Mucosa of rectum (tissue), 2 donors: ENCODE measurements at regions not wholly inside any gene's neighbourhood (a gene's known extent, or its start where the extent isn't known, plus 50 kb on each side); places are given as distances from the start of the nearest gene placed in this dataset.

ENCODE experiments used
- H3K27ac ChIP-seq, 2 donors: one replicate each; pipeline ENCODE4 v1.7.0; 2013; ENCODE audit warnings: inconsistent platforms in 2 of 2, low read depth in 2 of 2, low read length in 2 of 2
- H3K27me3 ChIP-seq, 2 donors: one replicate each; pipeline ENCODE4 v1.7.0; 2013; ENCODE audit warnings: low read length in 2 of 2; ENCODE audit not compliant: control insufficient read depth in 2 of 2, insufficient read depth in 2 of 2
- H3K36me3 ChIP-seq, 2 donors: one replicate each; pipeline ENCODE4 v1.7.0; 2013; ENCODE audit warnings: low read length in 2 of 2; ENCODE audit not compliant: control insufficient read depth in 2 of 2, insufficient read depth in 2 of 2
- H3K4me1 ChIP-seq, 2 donors: one replicate each; pipeline ENCODE4 v1.7.0; 2013; ENCODE audit warnings: low read length in 2 of 2, mild to moderate bottlenecking in 1 of 2; ENCODE audit not compliant: control insufficient read depth in 2 of 2, insufficient read depth in 2 of 2
- H3K4me3 ChIP-seq, 2 donors: one replicate each; pipeline ENCODE4 v1.7.0; 2013; ENCODE audit warnings: low read length in 2 of 2
- H3K9ac ChIP-seq, 2 donors: one replicate each; pipeline ENCODE4 v1.7.0; 2013; ENCODE audit warnings: low read length in 2 of 2, low read depth in 1 of 2, mild to moderate bottlenecking in 1 of 2
- H3K9me3 ChIP-seq, 2 donors: one replicate each; pipeline ENCODE4 v1.7.0; 2013; ENCODE audit warnings: low read length in 2 of 2; ENCODE audit not compliant: control insufficient read depth in 2 of 2
- donor health status: healthy.
- donor health status: Normal muscosa, but diverticular disease.

DNA sequence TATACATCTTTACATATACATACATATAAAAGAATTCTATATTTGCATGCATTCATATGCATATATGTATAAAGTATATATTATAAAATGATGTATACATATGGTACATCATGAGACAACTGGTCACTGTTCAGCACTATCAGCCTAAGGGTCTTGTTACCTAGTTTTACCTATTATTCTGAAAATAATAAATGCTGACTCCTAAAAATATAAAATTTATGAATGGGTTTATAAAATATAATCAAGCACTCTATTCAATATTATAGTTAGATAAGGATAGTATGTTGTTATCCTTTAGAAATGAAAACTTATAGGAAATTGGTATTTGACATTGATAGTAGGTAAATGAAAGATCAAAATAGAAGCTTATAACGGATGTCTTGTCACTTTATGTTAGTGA, 324.2 kb downstream of the GBA3 start:
- no peak overlapping the region for H3K27ac ChIP-seq
- H3K4me1 ChIP-seq, result no peaks in the 10 kb centered on the region
- no peaks in the 10 kb centered on the region for H3K27me3 ChIP-seq
- no peaks in the 10 kb centered on the region for H3K36me3 ChIP-seq
- H3K9ac ChIP-seq, result no peak overlapping the region
- H3K9me3 ChIP-seq, result no peaks in the 10 kb centered on the region
- no peak overlapping the region for H3K4me3 ChIP-seq

DNA sequence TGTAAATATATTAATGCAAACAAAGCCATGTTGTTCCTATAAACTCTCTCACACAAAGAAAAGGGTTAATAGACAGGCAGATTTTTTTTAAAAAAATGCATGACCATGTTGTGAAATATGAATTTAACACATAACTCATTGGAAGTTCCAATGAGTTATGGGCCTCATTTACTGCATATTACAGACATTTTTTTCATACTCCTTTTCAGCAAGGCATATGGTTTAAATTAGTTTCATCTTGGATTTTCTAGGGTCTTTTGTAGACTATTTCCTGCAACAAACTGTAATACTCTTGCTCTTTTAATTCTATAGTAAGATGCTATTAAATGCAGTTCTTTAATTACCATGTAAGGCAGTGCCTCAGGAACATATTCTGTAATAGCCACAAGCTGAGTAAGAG, 323.1 kb downstream of the GBA3 start:
- Histone ChIP-seq H3K27me3 (no peaks in the 10 kb centered on the region), H3K9me3 (no peaks in the 10 kb centered on the region), H3K4me3 (no peak overlapping the region), H3K9ac (no peak overlapping the region), H3K36me3 (no peaks in the 10 kb centered on the region), H3K4me1 (no peaks in the 10 kb centered on the region), H3K27ac (no peak overlapping the region)

DNA sequence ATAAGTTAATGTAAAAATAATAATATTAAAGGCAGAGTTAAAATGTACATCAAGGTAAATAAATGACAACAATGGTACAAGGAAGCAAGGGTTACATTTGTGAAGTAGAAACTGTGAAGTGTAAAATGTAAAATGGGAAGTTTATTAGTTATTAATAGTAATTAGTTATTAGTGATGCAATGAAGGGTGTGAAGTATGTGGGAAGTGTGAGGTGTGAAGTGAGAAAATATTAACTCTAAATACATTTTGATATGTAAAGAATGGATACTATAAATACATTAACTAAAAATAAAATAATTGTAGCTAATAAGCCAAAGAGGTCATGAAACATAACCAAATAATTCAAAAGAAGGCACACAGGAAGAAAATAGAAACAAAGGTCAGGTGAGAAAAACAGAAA, 316.4 kb downstream of the GBA3 start:
- Histone ChIP-seq H3K9me3 (no peaks in the 10 kb centered on the region), H3K4me1 (no peaks in the 10 kb centered on the region), H3K4me3 (no peak overlapping the region), H3K27me3 (no peaks in the 10 kb centered on the region), H3K9ac (no peak overlapping the region), H3K27ac (no peak overlapping the region), H3K36me3 (no peaks in the 10 kb centered on the region)

DNA sequence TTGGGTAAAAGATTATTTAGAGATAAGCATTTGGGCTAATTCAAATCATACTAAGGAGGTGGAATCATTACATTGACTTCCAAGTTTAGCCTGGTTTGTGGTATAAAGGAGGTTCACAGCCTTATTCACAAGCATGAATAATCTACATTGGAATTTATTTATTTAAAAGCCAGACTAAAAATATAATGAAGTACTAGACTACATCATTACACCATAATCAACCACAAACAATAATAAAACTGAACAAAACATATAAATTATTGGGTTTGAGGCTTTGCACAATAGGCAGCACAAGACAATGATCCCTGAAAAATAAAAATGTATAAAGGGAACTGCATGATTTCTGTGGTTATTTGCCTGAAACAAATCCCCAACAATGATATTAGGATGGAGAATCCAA, 314.0 kb downstream of the GBA3 start:
- Histone ChIP-seq H3K27ac (no peak overlapping the region), H3K27me3 (no peaks in the 10 kb centered on the region), H3K36me3 (no peaks in the 10 kb centered on the region), H3K4me1 (no peaks in the 10 kb centered on the region), H3K4me3 (no peak overlapping the region), H3K9me3 (no peaks in the 10 kb centered on the region), H3K9ac (no peak overlapping the region)

DNA sequence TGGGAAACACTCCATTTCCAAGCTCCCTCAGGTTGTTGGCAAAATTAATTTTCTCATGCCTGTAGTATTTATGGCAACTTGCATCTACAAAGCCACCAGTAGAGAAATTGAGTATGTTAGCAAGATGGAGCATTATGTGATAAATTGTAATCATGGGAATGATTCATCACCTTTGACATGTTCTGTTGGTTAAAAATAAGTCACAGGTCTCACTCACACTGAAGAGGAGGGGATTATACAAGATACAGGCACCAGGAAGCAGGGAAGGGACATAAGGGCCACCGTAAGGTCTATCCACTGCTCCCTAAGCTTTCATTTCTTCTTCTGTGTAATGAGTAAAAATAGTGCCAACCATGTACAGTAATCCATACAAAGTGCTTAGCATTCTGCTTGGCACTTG, 313.0 kb downstream of the GBA3 start:
- Histone ChIP-seq H3K27ac (no peak overlapping the region), H3K36me3 (no peaks in the 10 kb centered on the region), H3K9ac (no peak overlapping the region), H3K4me1 (no peaks in the 10 kb centered on the region), H3K9me3 (no peaks in the 10 kb centered on the region), H3K27me3 (no peaks in the 10 kb centered on the region), H3K4me3 (no peak overlapping the region)

DNA sequence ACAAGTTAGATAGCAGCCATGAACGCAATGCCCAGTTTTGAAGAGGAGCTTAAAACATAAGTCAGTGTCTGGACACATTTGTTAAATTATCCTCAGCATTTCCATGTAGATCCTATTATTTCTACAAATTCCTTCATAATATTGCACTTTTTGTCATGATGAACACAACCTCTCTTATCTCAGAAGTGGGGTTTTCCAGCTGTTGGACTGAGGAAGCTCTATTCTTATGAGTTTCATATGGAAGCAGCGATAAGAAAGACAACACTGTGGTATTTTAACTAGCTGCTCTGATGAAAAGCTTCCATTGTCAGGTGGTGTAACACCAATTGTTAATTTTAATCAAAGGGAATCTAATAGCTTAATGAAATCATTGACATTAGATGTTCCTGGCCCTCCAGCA, 308.7 kb downstream of the GBA3 start:
- Histone ChIP-seq H3K4me3 (no peak overlapping the region), H3K27ac (no peak overlapping the region), H3K9me3 (no peaks in the 10 kb centered on the region), H3K36me3 (no peaks in the 10 kb centered on the region), H3K4me1 (no peaks in the 10 kb centered on the region), H3K27me3 (no peaks in the 10 kb centered on the region), H3K9ac (no peak overlapping the region)

DNA sequence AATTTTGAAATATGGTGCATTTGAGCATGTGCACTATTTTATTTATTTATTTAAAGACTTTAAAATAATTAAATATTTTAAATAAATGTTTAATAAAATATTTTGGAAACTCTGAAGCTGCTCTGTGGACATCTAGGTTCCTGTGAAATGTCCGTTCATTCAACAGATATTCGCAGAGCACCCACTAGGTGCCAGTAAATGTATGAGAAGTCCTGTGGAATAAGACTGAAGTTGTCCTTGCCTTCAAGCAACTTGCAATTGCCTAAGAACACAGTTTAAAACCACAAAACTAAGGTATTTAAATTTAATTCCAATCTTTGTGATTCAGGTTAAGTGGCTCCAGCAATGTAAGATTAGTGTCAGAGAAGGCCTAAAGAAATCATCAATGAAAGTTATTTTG, 306.7 kb downstream of the GBA3 start:
- H3K27ac ChIP-seq, result no peak overlapping the region
- H3K36me3 ChIP-seq, result no peaks in the 10 kb centered on the region
- no peak overlapping the region for H3K9ac ChIP-seq
- H3K4me3 ChIP-seq, result no peak overlapping the region
- no peaks in the 10 kb centered on the region for H3K27me3 ChIP-seq
- H3K9me3 ChIP-seq, result no peaks in the 10 kb centered on the region
- no peaks in the 10 kb centered on the region for H3K4me1 ChIP-seq

DNA sequence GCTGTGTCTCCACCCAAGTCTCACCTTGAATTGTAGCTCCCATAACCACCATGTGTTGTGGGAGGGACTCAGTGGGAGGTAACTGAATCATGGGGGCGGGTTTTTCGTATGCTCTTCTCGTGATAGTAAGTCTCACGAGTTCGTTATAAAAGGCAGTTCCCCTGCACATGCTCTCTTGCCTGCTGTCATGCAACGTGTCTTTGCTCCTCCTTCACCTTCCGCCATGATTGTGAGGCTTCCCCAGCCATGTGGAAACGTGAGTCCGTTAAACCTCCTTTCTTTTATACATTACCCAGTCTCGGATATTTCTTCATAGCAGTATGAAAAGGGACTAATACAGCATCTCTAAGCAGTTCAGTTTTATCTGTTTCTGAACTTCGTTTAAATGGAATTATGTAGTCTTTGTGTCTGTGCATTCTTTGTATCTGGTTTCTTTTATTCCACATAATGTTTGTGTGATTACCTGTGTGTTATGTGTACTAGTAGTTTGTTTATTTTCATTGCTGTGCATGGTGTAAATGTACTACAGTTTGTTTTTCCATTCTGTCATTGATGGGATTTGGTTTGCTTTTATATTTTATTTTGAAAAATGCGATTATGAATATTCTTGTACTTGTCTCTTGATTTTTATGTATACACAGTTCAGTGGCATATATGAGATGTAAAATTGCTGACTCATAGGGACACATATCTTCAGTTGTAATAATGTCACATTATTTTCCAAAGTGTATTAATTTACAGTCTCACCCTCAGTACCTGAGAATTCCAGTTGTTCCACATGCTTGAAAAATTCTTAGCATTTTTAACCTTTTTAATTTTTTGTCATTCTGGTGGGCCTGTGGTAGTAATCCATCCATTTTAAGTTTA, 304.9 kb downstream of the GBA3 start:
- no peak overlapping the region for H3K4me3 ChIP-seq
- H3K36me3 ChIP-seq, result no peaks in the 10 kb centered on the region
- no peaks in the 10 kb centered on the region for H3K9me3 ChIP-seq
- H3K27ac ChIP-seq, result no peak overlapping the region
- no peaks in the 10 kb centered on the region for H3K4me1 ChIP-seq
- no peaks in the 10 kb centered on the region for H3K27me3 ChIP-seq
- no peak overlapping the region for H3K9ac ChIP-seq

DNA sequence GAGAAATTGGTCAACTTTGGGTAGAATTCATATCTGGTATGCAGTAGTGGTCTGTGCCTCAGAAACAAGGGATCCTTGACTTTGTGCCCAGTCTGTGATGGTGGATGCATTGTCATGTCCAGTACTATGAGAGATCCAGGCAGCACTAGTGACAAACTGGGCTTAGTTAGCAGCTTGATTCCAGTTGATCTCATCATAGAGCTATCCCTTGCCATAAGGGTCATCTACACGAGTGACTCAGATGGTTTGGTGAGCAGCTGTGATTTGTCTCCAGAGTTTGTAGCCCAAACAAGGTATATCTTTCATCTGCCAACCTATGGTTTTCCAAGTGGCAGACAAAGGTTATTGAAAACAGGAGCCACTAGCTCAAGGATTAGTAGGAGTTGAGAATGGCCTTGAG, 298.8 kb downstream of the GBA3 start:
- H3K4me3 ChIP-seq, result no peak overlapping the region
- no peaks in the 10 kb centered on the region for H3K27me3 ChIP-seq
- H3K36me3 ChIP-seq, result no peaks in the 10 kb centered on the region
- H3K27ac ChIP-seq, result no peak overlapping the region
- no peaks in the 10 kb centered on the region for H3K4me1 ChIP-seq
- no peaks in the 10 kb centered on the region for H3K9me3 ChIP-seq
- no peak overlapping the region for H3K9ac ChIP-seq

DNA sequence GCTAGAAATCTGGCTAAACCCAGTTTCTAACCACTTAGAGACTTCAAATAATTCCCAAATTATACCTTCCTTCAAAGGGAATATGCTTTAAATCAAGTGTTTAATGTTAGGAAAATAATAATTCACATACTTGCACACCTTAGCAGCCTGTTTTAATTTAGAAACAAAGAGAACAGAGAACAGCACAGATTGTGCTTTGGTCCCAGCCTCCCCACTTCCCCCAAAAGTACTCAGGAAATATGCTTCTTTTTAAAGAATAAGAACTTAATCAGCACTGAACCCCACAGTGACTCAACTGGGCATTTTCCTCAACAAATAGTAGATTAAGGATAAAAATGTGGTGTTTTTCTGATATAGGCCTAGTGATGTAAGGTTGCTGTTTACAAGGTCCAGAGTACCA, 295.8 kb downstream of the GBA3 start:
- Histone ChIP-seq H3K9me3 (peaks cover 0 to 3% of the 10 kb centered on the region in 2 donors), H3K4me3 (no peak overlapping the region), H3K36me3 (no peaks in the 10 kb centered on the region), H3K4me1 (no peaks in the 10 kb centered on the region), H3K27me3 (no peaks in the 10 kb centered on the region), H3K9ac (no peak overlapping the region), H3K27ac (no peak overlapping the region)
